WTC11 (cell line): ENCODE measurements at regions not wholly inside any gene's neighbourhood (a gene's known extent, or its start where the extent isn't known, plus 50 kb on each side); places are given as distances from the start of the nearest gene placed in this dataset.

ENCODE experiments used
- ATAC-seq: fragments of 200-7000 bp; cut with Tn5 transposase; 2 replicates; pipeline ENCODE4 v1.10.0; 2021; ENCODE audit warnings: mild to moderate bottlenecking, moderate library complexity
- CTCF ChIA-PET: fragments of 300-600 bp; sonication (Branson Sonifier 250); formaldehyde crosslinking; loops from one replicate; lab custom pipeline; 2021; ENCODE audit warnings: antibody characterized with exemption; lab: Charles Lee
- POLR2A ChIA-PET: fragments of 350-600 bp; sonication (Branson Sonifier 250); formaldehyde crosslinking; loops from one replicate; lab custom pipeline; 2021; ENCODE audit warnings: antibody characterized with exemption; lab: Charles Lee
- DNase-seq: peaks from one replicate; pipeline ENCODE4 v3.0.0; 2021; ENCODE audit warnings: low spot score
- H3K27ac Mint-ChIP-seq: 2 replicates; pipeline ENCODE4 v1.8.0; 2021; ENCODE audit warnings: mixed read lengths
- H3K27me3 Mint-ChIP-seq: 2 replicates; pipeline ENCODE4 v1.8.0; 2021; ENCODE audit warnings: low read depth, mild to moderate bottlenecking, moderate library complexity, mixed read lengths
- H3K36me3 Mint-ChIP-seq: 2 replicates; pipeline ENCODE4 v1.8.0; 2021; ENCODE audit warnings: mixed read lengths
- H3K4me1 Mint-ChIP-seq: 2 replicates; pipeline ENCODE4 v1.8.0; 2022; ENCODE audit warnings: mixed read lengths
- H3K4me3 Mint-ChIP-seq: 2 replicates; pipeline ENCODE4 v1.8.0; 2021; ENCODE audit warnings: mild to moderate bottlenecking, moderate library complexity, mixed read lengths
- H3K9me3 Mint-ChIP-seq: 2 replicates; pipeline ENCODE4 v1.8.0; 2021; ENCODE audit warnings: mixed read lengths
- CDX4 ChIP-seq: fragments of 250-450 bp; sonication (Bioruptor Pico); IDR thresholded peaks from 2 replicates; pipeline ENCODE4 v1.9.0; 2021; ENCODE audit warnings: moderate library complexity, mild to moderate bottlenecking, inconsistent platforms, borderline replicate concordance
- ELF4 ChIP-seq: sonication (generic); formaldehyde crosslinking; IDR thresholded peaks from 2 replicates; pipeline ENCODE4 v1.8.1; 2022; ENCODE audit warnings: low read depth, mild to moderate bottlenecking, moderate library complexity, missing genetic modification reagents
- GABPB1 ChIP-seq: sonication (generic); formaldehyde crosslinking; IDR thresholded peaks from 2 replicates; pipeline ENCODE4 v1.8.1; 2023; ENCODE audit warnings: mild to moderate bottlenecking, missing genetic modification reagents
- IRF2 ChIP-seq: sonication (generic); formaldehyde crosslinking; IDR thresholded peaks from 2 replicates; pipeline ENCODE4 v1.8.0; 2022; ENCODE audit warnings: low read depth, missing genetic modification reagents, borderline replicate concordance
- JAZF1 ChIP-seq: fragments of 250-450 bp; sonication (Bioruptor Pico); IDR thresholded peaks from 2 replicates; pipeline ENCODE4 v1.9.0; 2021; ENCODE audit warnings: moderate library complexity, mild to moderate bottlenecking, inconsistent platforms
- MLX ChIP-seq: sonication (generic); formaldehyde crosslinking; IDR thresholded peaks from 2 replicates; pipeline ENCODE4 v1.8.1; 2023; ENCODE audit warnings: mild to moderate bottlenecking, missing genetic modification reagents, moderate library complexity
- NFATC4 ChIP-seq: fragments of 250-450 bp; sonication (Bioruptor Pico); IDR thresholded peaks from 2 replicates; pipeline ENCODE4 v1.9.0; 2021; ENCODE audit warnings: mild to moderate bottlenecking
- NFYB ChIP-seq: sonication (generic); formaldehyde crosslinking; conservative IDR thresholded peaks from 2 replicates; pipeline ENCODE4 v1.8.0; 2022; ENCODE audit warnings: low read depth, missing genetic modification reagents
- PRRX2 ChIP-seq: fragments of 250-450 bp; sonication (Bioruptor Pico); IDR thresholded peaks from 2 replicates; pipeline ENCODE4 v1.8.0; 2021; ENCODE audit warnings: mild to moderate bottlenecking
- SMAD4 ChIP-seq: sonication (generic); formaldehyde crosslinking; IDR thresholded peaks from 2 replicates; pipeline ENCODE4 v1.8.0; 2022; ENCODE audit warnings: mild to moderate bottlenecking, missing genetic modification reagents
- SOX15 ChIP-seq: fragments of 250-450 bp; sonication (Bioruptor Pico); IDR thresholded peaks from 2 replicates; pipeline ENCODE4 v1.9.0; 2021; ENCODE audit warnings: mild to moderate bottlenecking
- SP1 ChIP-seq: sonication (generic); formaldehyde crosslinking; conservative IDR thresholded peaks from 2 replicates; pipeline ENCODE4 v1.8.1; 2022; ENCODE audit warnings: missing genetic modification reagents
- USF1 ChIP-seq: sonication (generic); formaldehyde crosslinking; IDR thresholded peaks from 2 replicates; pipeline ENCODE4 v1.8.0; 2022; ENCODE audit warnings: mild to moderate bottlenecking, missing genetic modification reagents
- ZNF281 ChIP-seq: sonication (generic); formaldehyde crosslinking; IDR thresholded peaks from 2 replicates; pipeline ENCODE4 v1.8.0; 2023; ENCODE audit warnings: mild to moderate bottlenecking, missing genetic modification reagents
- ZNF512 ChIP-seq: sonication (generic); formaldehyde crosslinking; IDR thresholded peaks from 2 replicates; pipeline ENCODE4 v1.8.1; 2022; ENCODE audit warnings: missing genetic modification reagents, borderline replicate concordance
- ZNF532 ChIP-seq: fragments of 250-450 bp; sonication (Bioruptor Pico); IDR thresholded peaks from 2 replicates; pipeline ENCODE4 v1.9.0; 2021; ENCODE audit warnings: mild to moderate bottlenecking, borderline replicate concordance

DNA sequence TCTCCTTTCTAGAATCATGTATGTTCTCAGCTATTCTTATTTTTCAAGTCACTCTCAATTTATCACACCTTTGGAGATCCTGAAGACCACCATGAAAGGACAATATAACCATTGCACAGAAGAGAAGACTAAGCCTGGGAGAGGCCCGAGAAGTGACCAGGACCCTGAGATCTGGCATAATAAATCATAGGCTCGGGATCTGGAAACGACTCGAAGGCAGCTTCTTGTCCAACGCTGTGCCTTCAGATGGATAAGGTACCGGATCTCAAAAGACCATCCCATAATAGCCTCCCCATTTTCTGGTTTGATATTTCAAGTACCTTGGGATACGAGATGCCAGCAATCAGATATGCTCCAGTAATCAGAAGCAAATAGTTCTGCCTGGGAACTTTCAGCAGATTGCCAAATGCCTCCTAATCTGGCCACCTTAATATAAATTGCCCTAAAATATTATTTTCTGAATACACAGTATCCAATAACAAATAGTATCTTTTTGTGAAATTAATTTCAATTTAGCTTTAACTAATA is 179.2 kb upstream of the ZMIZ1 start:
- DNase-seq (no peak), ATAC-seq (no peak)
- Mint-ChIP-seq H3K4me3 (no peak overlapping the region), H3K27me3 (no peaks in the 10 kb centered on the region; the same call in none of the 2 replicates), H3K4me1 (peaks cover 14% of the 10 kb centered on the region), H3K9me3 (peaks cover 19% of the 10 kb centered on the region), H3K27ac (no peak overlapping the region), H3K36me3 (peaks cover 7% of the 10 kb centered on the region; the same call in 1 of the 2 replicates)
- ChIA-PET CTCF (no interaction called here), POLR2A (no interaction called here)
- TF ChIP-seq ZNF281 (CRISPR knock-in tag): no peak

GRCh38 chr10:78890506-78890905 is 178.3 kb upstream of the ZMIZ1 start:
- peaks cover 23% of the 10 kb centered on the region for H3K4me1 Mint-ChIP-seq
- POLR2A ChIA-PET: no interaction called here
- CTCF ChIA-PET: no interaction called here
- no peak overlapping the region for H3K27ac Mint-ChIP-seq
- H3K9me3 Mint-ChIP-seq: peaks cover 14% of the 10 kb centered on the region
- peaks cover 2% of the 10 kb centered on the region for H3K27me3 Mint-ChIP-seq
- DNase-seq (no peak), ATAC-seq (no peak)
- TF ChIP-seq SOX15: no peak
- no peak for TF ChIP-seq USF1 (CRISPR knock-in tag)
- no peak for TF ChIP-seq SP1 (CRISPR knock-in tag)
- TF ChIP-seq SMAD4: no peak
- no peak for TF ChIP-seq ZNF532
- TF ChIP-seq NFATC4 (CRISPR knock-in tag): no peak
- no peak for TF ChIP-seq NFYB (CRISPR knock-in tag)
- no peak for TF ChIP-seq ELF4 (CRISPR knock-in tag)
- TF ChIP-seq IRF2 (CRISPR knock-in tag): no peak
- no peak for TF ChIP-seq PRRX2 (CRISPR knock-in tag)
- TF ChIP-seq JAZF1 (CRISPR knock-in tag): no peak
- no peak for TF ChIP-seq CDX4
- TF ChIP-seq GABPB1 (CRISPR knock-in tag): no peak
- H3K4me3 Mint-ChIP-seq: no peak overlapping the region
- H3K36me3 Mint-ChIP-seq: peaks cover 7% of the 10 kb centered on the region; the same call in 1 of the 2 replicates

DNA sequence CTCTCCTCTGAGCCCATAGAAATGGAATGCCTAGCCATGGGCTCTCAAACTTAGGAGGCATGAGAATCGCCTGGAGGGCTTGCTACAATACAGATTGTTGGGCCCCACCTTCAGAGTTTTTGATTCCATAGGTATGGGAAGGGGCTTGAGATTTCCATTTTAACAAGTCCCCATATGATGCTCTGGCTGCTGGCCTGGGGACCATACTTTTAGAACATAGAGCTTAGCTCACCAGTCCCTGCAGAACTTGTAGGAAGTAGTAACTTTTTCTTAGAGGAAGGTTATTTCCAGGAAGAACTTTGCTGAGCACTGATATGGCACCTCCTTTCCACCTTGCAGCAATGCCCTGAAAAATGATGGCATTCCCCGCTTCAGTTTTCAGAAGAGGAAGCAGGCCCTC is 177.0 kb upstream of the ZMIZ1 start:
- POLR2A ChIA-PET: no interaction called here
- ATAC-seq (no peak), DNase-seq (no peak)
- Mint-ChIP-seq H3K4me1 (peaks cover 29% of the 10 kb centered on the region), H3K27ac (no peak overlapping the region), H3K9me3 (peaks cover 2% of the 10 kb centered on the region), H3K4me3 (no peak overlapping the region), H3K27me3 (peaks cover 2% of the 10 kb centered on the region), H3K36me3 (no peaks in the 10 kb centered on the region)
- CTCF ChIA-PET: no interaction called here
- TF ChIP-seq ZNF512 (CRISPR knock-in tag) (no peak), MLX (CRISPR knock-in tag) (no peak), USF1 (CRISPR knock-in tag) (no peak)
